HAP-1 (cell line): ENCODE measurements at regions not wholly inside any gene's neighbourhood (a gene's known extent, or its start where the extent isn't known, plus 50 kb on each side); places are given as distances from the start of the nearest gene placed in this dataset.
"Not testable (repeated sequence)": the region's sequence is repeated elsewhere in the genome, so short reads cannot be mapped to it uniquely, and the experiment has no call there.

ENCODE experiments used
- DNase-seq, 2 experiments: peaks; one replicate each; pipeline ENCODE4 v3.0.0-alpha.2; 2016 to 2020; ENCODE audit warnings: low spot score in 2 of 2
- H3K27me3 ChIP-seq: fragments of 250-450 bp; sonication (Bioruptor Pico); 2 replicates; pipeline ENCODE4 v1.5.1; 2020; ENCODE audit warnings: low read depth, mild to moderate bottlenecking, moderate library complexity
- H3K36me3 ChIP-seq: fragments of 250-450 bp; sonication (Bioruptor Pico); replicated peaks from 2 replicates; pipeline ENCODE4 v1.5.1; 2020; ENCODE audit warnings: mild to moderate bottlenecking
- H3K4me1 ChIP-seq: fragments of 250-450 bp; sonication (Bioruptor Pico); 2 replicates; pipeline ENCODE4 v1.5.1; 2020; ENCODE audit warnings: mild to moderate bottlenecking
- H3K4me3 ChIP-seq: fragments of 250-450 bp; sonication (Bioruptor Pico); 2 replicates; pipeline ENCODE4 v1.5.1; 2020; ENCODE audit warnings: mild to moderate bottlenecking, moderate library complexity
- H3K9me3 ChIP-seq: fragments of 250-450 bp; sonication (Bioruptor Pico); 2 replicates; pipeline ENCODE4 v1.5.1; 2020; ENCODE audit warnings: mild to moderate bottlenecking, moderate library complexity
- in situ Hi-C: fragments of 300-500 bp; cut with MboI; formaldehyde crosslinking; loops from 3 replicates; pipeline ENCODE4 v1.14.3; 2020; ENCODE audit warnings: low sequenced_read_pairs, inconsistent platforms, mixed read lengths

GRCh38 chr5:28855626-28856025 is 1817.2 kb upstream of the CDH9 start:
- Histone ChIP-seq H3K36me3 (no peaks in the 10 kb centered on the region), H3K4me3 (no peak overlapping the region), H3K9me3 (no peaks in the 10 kb centered on the region), H3K4me1 (no peaks in the 10 kb centered on the region), H3K27me3 (no peaks in the 10 kb centered on the region)
- DNase-seq = no peak
- in situ Hi-C loops = no loop called here

- no peak for DNase-seq
- no peaks in the 10 kb centered on the region for H3K4me1 ChIP-seq
Measured at GRCh38 chr5:28850320-28850921, 1812.0 kb upstream of the CDH9 start.

GRCh38 chr5:28831042-28831441 is 1792.7 kb upstream of the CDH9 start:
- Histone ChIP-seq H3K4me3 (no peak overlapping the region), H3K36me3 (no peaks in the 10 kb centered on the region), H3K9me3 (no peaks in the 10 kb centered on the region), H3K27me3 (no peaks in the 10 kb centered on the region), H3K4me1 (no peaks in the 10 kb centered on the region)
- in situ Hi-C loops = no loop called here
- no peak for DNase-seq

More at GRCh38 chr5:28850320-28850921, 1812.0 kb upstream of the CDH9 start:
- H3K27me3 ChIP-seq = no peaks in the 10 kb centered on the region
- no peaks in the 10 kb centered on the region for H3K9me3 ChIP-seq
- in situ Hi-C loops = no loop called here
- no peak overlapping the region for H3K4me3 ChIP-seq
- no peaks in the 10 kb centered on the region for H3K36me3 ChIP-seq

GRCh38 chr5:28823231-28823630 is 1784.8 kb upstream of the CDH9 start:
- H3K36me3 ChIP-seq = no peaks in the 10 kb centered on the region
- no peaks in the 10 kb centered on the region for H3K27me3 ChIP-seq
- no peaks in the 10 kb centered on the region for H3K9me3 ChIP-seq
- no peaks in the 10 kb centered on the region for H3K4me1 ChIP-seq
- no peak for DNase-seq
- in situ Hi-C loops = no loop called here
- H3K4me3 ChIP-seq = no peak overlapping the region

- no peak for DNase-seq
- Histone ChIP-seq H3K27me3 (no peaks in the 10 kb centered on the region), H3K4me3 (no peak overlapping the region), H3K4me1 (no peaks in the 10 kb centered on the region), H3K36me3 (no peaks in the 10 kb centered on the region), H3K9me3 (no peaks in the 10 kb centered on the region)
- in situ Hi-C loops = no loop called here
Measured at GRCh38 chr5:28822071-28822470, 1783.7 kb upstream of the CDH9 start.

- Histone ChIP-seq H3K4me1 (no peaks in the 10 kb centered on the region), H3K9me3 (no peaks in the 10 kb centered on the region), H3K4me3 (no peak overlapping the region), H3K27me3 (no peaks in the 10 kb centered on the region), H3K36me3 (no peaks in the 10 kb centered on the region)
- in situ Hi-C loops = no loop called here
- DNase-seq = no peak
Measured at GRCh38 chr5:28810751-28811136, 1772.4 kb upstream of the CDH9 start.

- Histone ChIP-seq H3K4me3 (no peak overlapping the region), H3K27me3 (no peaks in the 10 kb centered on the region), H3K36me3 (no peaks in the 10 kb centered on the region), H3K4me1 (no peaks in the 10 kb centered on the region), H3K9me3 (no peaks in the 10 kb centered on the region)
- no peak for DNase-seq
- in situ Hi-C loops = no loop called here
Measured at GRCh38 chr5:28809811-28810750, 1771.7 kb upstream of the CDH9 start.

GRCh38 chr5:28808967-28809810 is 1770.8 kb upstream of the CDH9 start:
- DNase-seq = no peak
- no peaks in the 10 kb centered on the region for H3K36me3 ChIP-seq
- no peaks in the 10 kb centered on the region for H3K27me3 ChIP-seq
- H3K9me3 ChIP-seq = no peaks in the 10 kb centered on the region
- H3K4me1 ChIP-seq = no peaks in the 10 kb centered on the region
- in situ Hi-C loops = no loop called here
- H3K4me3 ChIP-seq = no peak overlapping the region

- H3K4me1 ChIP-seq = no peaks in the 10 kb centered on the region
- no peaks in the 10 kb centered on the region for H3K36me3 ChIP-seq
- in situ Hi-C loops = no loop called here
- H3K27me3 ChIP-seq = no peaks in the 10 kb centered on the region
- no peaks in the 10 kb centered on the region for H3K9me3 ChIP-seq
- no peak for DNase-seq
- H3K4me3 ChIP-seq = no peak overlapping the region
Measured at GRCh38 chr5:28807195-28807729, 1768.9 kb upstream of the CDH9 start.

- H3K4me1 ChIP-seq, H3K4me3 ChIP-seq, DNase-seq, H3K36me3 ChIP-seq, in situ Hi-C loops, H3K9me3 ChIP-seq, H3K27me3 ChIP-seq: not testable (repeated sequence)
Measured at GRCh38 chr5:28799035-28799434, 1760.6 kb upstream of the CDH9 start.

- Histone ChIP-seq H3K4me1 (no peaks in the 10 kb centered on the region), H3K9me3 (no peaks in the 10 kb centered on the region), H3K27me3 (no peaks in the 10 kb centered on the region), H3K36me3 (no peaks in the 10 kb centered on the region), H3K4me3 (no peak overlapping the region)
- in situ Hi-C loops = no loop called here
- no peak for DNase-seq
Measured at GRCh38 chr5:28788954-28789353, 1750.6 kb upstream of the CDH9 start.

- no peaks in the 10 kb centered on the region for H3K27me3 ChIP-seq
- no peak overlapping the region for H3K4me3 ChIP-seq
- no peaks in the 10 kb centered on the region for H3K9me3 ChIP-seq
- no peak for DNase-seq
- no peaks in the 10 kb centered on the region for H3K36me3 ChIP-seq
- in situ Hi-C loops = no loop called here
- H3K4me1 ChIP-seq = no peaks in the 10 kb centered on the region
Measured at GRCh38 chr5:28780083-28780692, 1741.8 kb upstream of the CDH9 start.

- Histone ChIP-seq H3K4me1 (no peaks in the 10 kb centered on the region), H3K9me3 (no peaks in the 10 kb centered on the region), H3K4me3 (no peak overlapping the region), H3K36me3 (no peaks in the 10 kb centered on the region), H3K27me3 (no peaks in the 10 kb centered on the region)
- DNase-seq = no peak
- in situ Hi-C loops = no loop called here
Measured at GRCh38 chr5:28779161-28779754, 1740.9 kb upstream of the CDH9 start.
